GM19438 (cell line): ENCODE measurements at regions not wholly inside any gene's neighbourhood (a gene's known extent, or its start where the extent isn't known, plus 50 kb on each side); places are given as distances from the start of the nearest gene placed in this dataset.
"Not testable (repeated sequence)": the region's sequence is repeated elsewhere in the genome, so short reads cannot be mapped to it uniquely, and the experiment has no call there.

ENCODE experiments used
- ATAC-seq: cut with Tn5 transposase; IDR thresholded peaks from one replicate; pipeline ENCODE4 v1.9.1; 2021; ENCODE audit warnings: low read depth; ENCODE audit not compliant: unreplicated experiment

DNA sequence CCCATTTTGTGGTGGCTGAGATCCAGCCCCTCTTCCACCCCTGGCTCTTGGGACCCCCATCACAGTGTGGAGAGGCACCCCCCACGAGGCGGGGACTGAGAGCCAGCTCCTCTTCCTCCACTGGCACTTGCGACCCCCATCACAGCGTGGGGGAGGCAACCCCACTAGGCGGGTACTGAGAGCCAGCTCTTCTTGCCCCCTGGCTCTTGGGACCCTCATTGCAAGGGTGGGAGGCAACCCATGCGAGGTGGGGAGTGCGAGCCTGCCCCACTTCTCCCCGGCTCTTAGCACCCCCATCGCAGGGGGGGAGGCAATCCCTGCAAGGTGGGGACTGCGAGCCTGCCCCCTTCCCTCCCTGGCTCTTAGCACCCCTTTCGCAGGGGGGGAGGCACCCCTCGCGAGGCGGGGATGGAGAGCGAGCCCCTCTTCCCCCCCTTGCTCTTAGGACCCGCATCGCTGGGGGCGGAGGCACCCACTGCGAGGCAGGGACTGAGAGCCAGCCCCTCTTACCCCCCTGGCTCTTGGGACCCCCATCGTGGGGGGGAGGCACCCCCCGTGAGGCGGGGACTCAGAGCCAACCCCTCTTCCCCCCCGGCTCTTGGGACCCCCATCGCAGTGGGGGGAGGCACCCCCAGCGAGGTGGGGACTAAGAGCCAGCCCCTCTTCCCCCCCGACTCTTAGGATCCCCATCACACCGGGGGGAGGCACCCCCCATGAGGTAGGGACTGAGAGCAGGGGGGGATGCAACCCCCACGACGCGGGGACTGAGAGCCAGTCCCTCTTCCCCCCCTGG lies 364.6 kb upstream of the SPRY2 start:
- no peak for ATAC-seq

DNA sequence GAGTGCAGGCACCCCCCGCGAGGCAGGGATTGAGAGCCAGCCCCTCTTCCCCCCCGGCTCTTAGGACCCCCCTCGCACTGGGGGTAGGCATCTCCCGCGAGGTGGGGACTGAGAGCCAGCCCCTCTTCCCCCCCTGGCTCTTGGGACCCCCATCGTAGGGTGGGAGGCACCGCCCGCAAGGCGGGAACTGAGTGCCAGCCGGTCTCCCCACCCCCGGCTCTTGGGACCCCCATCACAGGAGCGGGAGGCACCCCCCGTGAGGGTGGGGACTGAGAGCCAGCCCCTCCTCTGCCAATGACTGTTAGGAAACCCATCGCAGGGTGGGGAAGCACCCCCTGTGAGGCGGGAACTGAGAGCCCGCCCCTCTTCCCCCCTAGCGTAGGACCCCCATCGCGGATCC lies 363.4 kb upstream of the SPRY2 start:
- ATAC-seq: no peak

- ATAC-seq: no peak
Measured at GRCh38 chr13:80695841-80696240, 354.9 kb upstream of the SPRY2 start.

- not testable (repeated sequence) for ATAC-seq
Measured at GRCh38 chr13:80691814-80692213, 350.9 kb upstream of the SPRY2 start.

GRCh38 chr13:80690208-80690607 lies 349.3 kb upstream of the SPRY2 start:
- ATAC-seq: no peak

- no peak for ATAC-seq
Measured at GRCh38 chr13:80688593-80688992, 347.7 kb upstream of the SPRY2 start.

DNA sequence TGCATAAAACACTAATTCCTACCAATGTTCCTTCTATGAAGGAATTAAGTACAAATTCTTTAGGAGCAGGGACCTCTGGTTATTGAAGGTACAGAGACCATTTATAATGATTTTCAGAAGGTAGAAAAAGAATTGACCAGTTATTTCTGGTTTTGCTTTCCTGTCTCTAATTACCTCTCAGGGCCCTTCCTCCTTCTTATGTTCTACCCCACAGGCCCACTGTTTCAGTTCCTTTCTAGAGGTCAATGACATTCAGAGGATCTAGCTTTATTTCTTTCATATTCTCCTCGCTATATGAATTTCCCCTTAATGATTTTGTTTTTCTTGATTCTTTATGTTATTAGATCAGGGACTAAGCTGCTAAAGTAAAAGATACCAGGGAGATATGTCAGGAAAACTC lies 345.0 kb upstream of the SPRY2 start:
- no peak for ATAC-seq

DNA sequence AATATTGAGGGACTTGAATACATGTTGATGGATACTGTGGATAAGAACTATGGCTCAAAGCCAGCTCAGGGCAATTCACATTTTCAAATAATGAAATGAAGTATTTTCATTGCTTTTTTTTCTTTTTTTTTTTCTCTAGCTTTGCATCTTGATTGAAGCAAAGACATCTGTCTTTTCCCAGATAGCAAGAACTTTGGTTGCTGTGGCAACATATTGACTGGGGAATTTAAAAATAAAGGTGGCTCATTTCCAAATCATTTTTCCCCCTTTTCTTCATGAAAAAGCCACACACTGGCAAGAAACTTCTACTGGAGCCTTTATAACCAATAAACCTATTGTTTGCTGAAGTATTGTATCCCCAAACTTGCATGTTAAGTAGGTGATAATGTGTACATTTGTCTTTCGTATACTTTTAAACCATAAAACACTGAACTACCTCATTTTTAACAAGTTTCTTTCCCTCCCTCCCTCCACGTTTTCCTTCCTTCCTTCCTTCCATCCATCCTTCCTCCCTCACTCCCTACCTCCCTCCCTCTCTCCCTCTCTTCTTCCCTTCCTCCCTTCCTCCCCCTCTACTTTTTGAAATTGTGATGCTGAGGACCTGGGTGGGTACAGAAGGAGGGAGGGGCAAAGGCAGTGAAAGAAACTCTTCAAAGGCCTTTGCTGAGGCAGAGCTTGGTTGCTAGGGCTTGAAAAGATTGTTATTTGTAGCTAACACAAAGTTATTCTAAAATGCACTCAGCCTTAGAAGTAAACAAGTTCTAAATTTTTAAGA lies 343.5 kb upstream of the SPRY2 start:
- ATAC-seq: no peak

DNA sequence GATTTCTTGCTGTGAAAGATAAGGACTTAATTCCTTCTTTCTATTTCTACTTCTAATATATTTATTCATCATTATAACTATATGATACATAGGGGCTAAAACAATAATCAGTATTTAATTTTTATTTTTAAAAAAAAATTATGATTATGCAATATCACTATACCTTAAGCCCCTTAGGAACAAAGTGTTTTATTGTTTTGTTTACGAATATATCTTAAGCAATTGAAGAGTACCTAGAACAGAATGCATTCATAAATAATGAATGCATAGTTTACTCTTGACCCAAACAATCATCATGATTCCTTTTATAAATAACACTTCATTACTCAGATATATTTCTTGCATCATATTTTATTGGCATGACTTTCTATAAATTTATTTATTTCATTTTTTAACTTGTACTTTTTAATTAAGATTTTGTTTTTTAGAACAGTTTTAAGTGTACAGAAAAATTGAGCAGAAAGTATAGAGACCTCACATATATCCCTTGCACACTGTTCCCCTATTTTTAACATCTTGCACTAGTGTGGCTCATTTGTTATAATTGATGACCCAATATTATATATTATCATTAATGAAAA lies 339.9 kb upstream of the SPRY2 start:
- ATAC-seq: no peak

GRCh38 chr13:80679423-80679822 lies 338.5 kb upstream of the SPRY2 start:
- ATAC-seq: no peak

GRCh38 chr13:80677227-80677626 lies 336.3 kb upstream of the SPRY2 start:
- ATAC-seq: no peak

- not testable (repeated sequence) for ATAC-seq
Measured at GRCh38 chr13:80675442-80675841, 334.5 kb upstream of the SPRY2 start.

DNA sequence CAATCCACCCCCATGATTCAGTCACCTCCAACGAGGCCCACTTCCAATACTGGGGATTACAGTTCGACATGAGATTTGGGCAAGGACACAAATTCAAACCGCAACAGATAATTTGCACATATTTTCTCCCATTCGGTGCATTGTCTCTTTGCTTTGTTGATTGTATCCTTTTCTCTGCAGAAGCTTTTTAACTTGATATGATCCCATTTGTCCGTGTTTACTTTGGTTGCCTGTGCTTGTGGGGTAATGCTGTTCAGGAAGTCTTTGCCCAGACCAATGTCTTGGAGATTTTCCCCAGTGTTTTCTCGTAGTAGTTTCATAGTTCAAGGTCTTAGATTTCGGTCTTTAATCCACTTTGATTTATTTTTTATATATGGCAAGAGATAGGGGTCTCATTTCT lies 330.8 kb upstream of the SPRY2 start:
- no peak for ATAC-seq

GRCh38 chr13:80669112-80669511 lies 328.2 kb upstream of the SPRY2 start:
- ATAC-seq: no peak

GRCh38 chr13:80668452-80668851 lies 327.5 kb upstream of the SPRY2 start:
- ATAC-seq: no peak

DNA sequence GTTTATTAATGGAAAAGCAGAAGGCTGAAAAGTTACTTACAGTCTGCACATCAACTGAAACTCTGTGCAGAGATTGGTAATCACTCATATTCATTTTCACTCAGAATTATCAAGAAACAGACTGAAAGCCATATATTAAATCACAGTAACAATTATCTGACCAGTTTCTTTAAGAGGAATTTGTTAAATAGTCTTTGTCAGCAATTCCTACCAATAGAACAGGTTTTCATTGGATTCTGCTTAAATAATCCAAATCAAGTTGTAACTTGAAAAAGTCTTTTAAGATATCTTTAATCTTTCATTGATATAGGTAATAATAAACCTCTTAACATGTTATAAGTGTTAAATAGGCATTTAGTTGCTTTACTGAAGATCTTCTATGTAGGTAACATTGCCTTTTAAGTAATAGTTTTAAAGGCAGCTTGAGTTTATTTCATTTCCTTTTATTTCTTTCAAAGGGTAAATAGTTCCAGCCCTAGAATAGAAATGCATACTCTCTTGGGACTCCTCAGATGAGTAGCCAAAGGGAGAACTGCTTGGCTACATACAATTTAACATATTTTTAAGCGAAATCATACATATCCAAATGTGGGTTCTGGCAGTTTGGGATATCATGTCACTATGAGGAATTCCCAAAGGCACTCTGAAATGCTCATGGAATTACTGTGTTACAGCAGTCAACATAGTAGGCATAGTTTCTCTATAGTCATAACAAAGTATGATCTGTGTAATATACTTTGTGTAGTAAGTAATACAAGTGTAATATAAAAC lies 326.0 kb upstream of the SPRY2 start:
- ATAC-seq: no peak

DNA sequence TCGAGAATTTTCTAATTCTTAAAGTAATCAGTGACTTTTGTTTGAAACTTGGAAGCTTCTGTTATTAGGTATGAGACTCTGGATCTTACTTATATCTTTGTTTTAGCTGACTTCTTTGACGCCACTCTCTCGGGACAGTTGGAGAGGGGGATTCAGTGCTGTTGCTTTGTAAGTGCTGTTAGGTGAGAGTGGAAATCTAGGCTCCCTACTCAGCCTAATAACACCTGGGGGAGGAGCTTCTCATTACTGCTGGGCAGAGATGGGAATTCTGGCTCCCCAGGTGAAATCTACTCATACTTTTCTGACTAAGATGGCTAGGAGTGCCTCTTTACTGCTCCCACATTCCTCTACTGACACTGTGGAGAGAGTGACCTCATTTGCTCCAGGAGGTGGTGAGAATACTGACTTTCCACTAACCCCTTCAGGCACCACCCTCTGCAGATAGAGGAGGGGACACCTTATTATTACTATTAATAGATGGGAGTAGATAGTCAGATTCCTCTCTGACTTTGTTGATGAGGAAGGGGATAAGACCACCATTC lies 324.9 kb upstream of the SPRY2 start:
- no peak for ATAC-seq

DNA sequence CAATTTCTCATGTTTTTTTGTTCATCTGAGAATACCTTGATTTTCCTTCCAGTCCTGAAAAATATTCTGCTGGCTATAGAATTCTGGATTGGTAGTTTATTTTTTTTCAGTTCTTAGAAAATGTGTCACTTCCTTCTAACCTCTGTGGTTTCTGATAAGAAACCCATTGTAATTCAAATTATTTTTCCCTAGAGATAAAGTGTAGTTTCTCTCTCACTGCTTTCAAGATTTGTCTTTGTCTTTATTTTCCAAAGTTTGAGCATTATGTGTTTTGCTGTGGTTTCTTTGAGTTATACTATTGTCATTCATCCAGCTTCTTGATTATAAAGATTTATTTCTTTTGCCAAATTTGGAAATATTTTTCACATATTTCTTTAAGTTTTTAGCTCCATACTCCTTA lies 324.0 kb upstream of the SPRY2 start:
- no peak for ATAC-seq

GRCh38 chr13:80663788-80664187 lies 322.9 kb upstream of the SPRY2 start:
- ATAC-seq: no peak

GRCh38 chr13:80658705-80659104 lies 317.8 kb upstream of the SPRY2 start:
- no peak for ATAC-seq

GRCh38 chr13:80656512-80656904 lies 315.6 kb upstream of the SPRY2 start:
- ATAC-seq: no peak
